GM12878 (cell line): ENCODE measurements at regions not wholly inside any gene's neighbourhood (a gene's known extent, or its start where the extent isn't known, plus 50 kb on each side); places are given as distances from the start of the nearest gene placed in this dataset.

ENCODE experiments used
- ATAC-seq: fragments of 200-7000 bp; cut with Tn5 transposase; 3 replicates; pipeline ENCODE4 v1.9.1; 2020; ENCODE audit warnings: mild to moderate bottlenecking, moderate library complexity
- BruUV-seq: library from RNA; stranded (reverse); fragments of 400-500 nt; replicated peaks from 2 replicates; lab custom pipeline; 2021; lab: Mats Ljungman, UMichigan
- CTCF ChIA-PET: fragments of 300-600 bp; sonication (Branson Sonifier 250); formaldehyde crosslinking; extraction: SDS; loops from one replicate; lab custom pipeline; 2021; ENCODE audit warnings: inconsistent platforms; lab: Yijun Ruan, JAX
- POLR2A ChIA-PET: fragments of 350-600 bp; formaldehyde crosslinking; extraction: SDS; loops from one replicate; lab custom pipeline; 2021; ENCODE audit warnings: inconsistent platforms; lab: Charles Lee
- RAD21 ChIA-PET: fragments of 300-600 bp; sonication (Branson Sonifier 250); formaldehyde crosslinking; loops from one replicate; lab custom pipeline; 2023; ENCODE audit warnings: antibody characterized with exemption; ENCODE audit not compliant: unreplicated experiment; lab: Charles Lee
- SMC1A ChIA-PET: fragments of 300-600 bp; sonication (Branson Sonifier 250); formaldehyde crosslinking; loops from one replicate; lab custom pipeline; 2023; ENCODE audit not compliant: unreplicated experiment, uncharacterized antibody; lab: Charles Lee
- DNase-seq: peaks from one replicate; pipeline ENCODE4 v3.0.0-alpha.2; 2011; ENCODE audit warnings: low read depth, low spot score
- FAIRE-seq: peaks from 3 replicates; lab custom pipeline; 2011; peaks lifted over from hg19 to GRCh38; lab: Jason Lieb, UNC
- H2AFZ ChIP-seq: 2 replicates; pipeline ENCODE4 v1.6.0; 2011; ENCODE audit warnings: low read depth, low read length, control low read depth; ENCODE audit not compliant: control insufficient read depth
- H3K27ac ChIP-seq: 2 replicates; pipeline ENCODE4 v1.5.1; 2011; ENCODE audit warnings: control low read depth; ENCODE audit not compliant: control insufficient read depth, insufficient read depth
- H3K27me3 ChIP-seq, 2 experiments: replicated peaks in 1 of 2; 2 replicates each; pipeline versions ENCODE4 v1.6.0 to v1.6.1; 2011; ENCODE audit warnings: low read length in 1 of 2; ENCODE audit not compliant: control insufficient read depth in 2 of 2, insufficient read depth in 2 of 2
- H3K36me3 ChIP-seq, 2 experiments: 2 replicates each; pipeline ENCODE4 v1.5.1; 2011; ENCODE audit warnings: low read length in 1 of 2; ENCODE audit not compliant: control insufficient read depth in 2 of 2, insufficient read depth in 2 of 2
- H3K4me1 ChIP-seq: 2 replicates; pipeline ENCODE4 v1.6.1; 2011; ENCODE audit warnings: mild to moderate bottlenecking, low read length, moderate library complexity, mixed read lengths; ENCODE audit not compliant: control insufficient read depth, insufficient read depth
- H3K4me2 ChIP-seq: 2 replicates; pipeline ENCODE4 v1.6.0; 2011; ENCODE audit warnings: control low read depth; ENCODE audit not compliant: control insufficient read depth, insufficient read depth
- H3K4me3 ChIP-seq: fragments of 200-600 bp; sonication (generic); 2 replicates; pipeline ENCODE4 v1.5.1; 2016
- H3K79me2 ChIP-seq: 2 replicates; pipeline ENCODE4 v1.6.0; 2011; ENCODE audit warnings: low read length; ENCODE audit not compliant: control insufficient read depth, insufficient read depth
- H3K9ac ChIP-seq: 2 replicates; pipeline ENCODE4 v1.8.0; 2011; ENCODE audit warnings: low read length, control low read depth, mixed read lengths; ENCODE audit not compliant: control insufficient read depth, insufficient read depth
- H3K9me3 ChIP-seq: replicated peaks from 3 replicates; pipeline ENCODE4 v1.5.1; 2011; ENCODE audit warnings: mild to moderate bottlenecking, low read length; ENCODE audit not compliant: control insufficient read depth, insufficient read depth
- H4K20me1 ChIP-seq: 2 replicates; pipeline ENCODE4 v1.6.0; 2011; ENCODE audit not compliant: control insufficient read depth, insufficient read depth
- GABPA ChIP-seq: IDR thresholded peaks from 2 replicates; pipeline ENCODE4 v1.6.1; 2014; ENCODE audit warnings: antibody characterized with exemption, low read depth, mild to moderate bottlenecking, inconsistent platforms
- MAX ChIP-seq: IDR thresholded peaks from 2 replicates; pipeline ENCODE4 v1.6.1; 2012; ENCODE audit warnings: low read depth, low read length, improper control_type of control experiment
- POLR2A ChIP-seq: IDR thresholded peaks from 2 replicates; pipeline ENCODE4 v1.6.1; 2011; ENCODE audit warnings: low read depth, mild to moderate bottlenecking, low read length
- POLR2AphosphoS2 ChIP-seq: IDR thresholded peaks from 2 replicates; pipeline ENCODE4 v1.6.1; 2011; ENCODE audit warnings: low read depth, mild to moderate bottlenecking, low read length, improper control_type of control experiment, moderate library complexity
- RUNX3 ChIP-seq: IDR thresholded peaks from 2 replicates; pipeline ENCODE4 v1.6.1; 2012; ENCODE audit warnings: low read length, inconsistent platforms
- TAF1 ChIP-seq: IDR thresholded peaks from 2 replicates; pipeline ENCODE4 v1.6.1; 2011; ENCODE audit warnings: mild to moderate bottlenecking, low read depth, low read length, borderline replicate concordance
- ZBTB11 ChIP-seq: fragments of 450-650 bp; formaldehyde crosslinking; IDR thresholded peaks from 2 replicates; pipeline ENCODE4 v1.5.0; 2022; ENCODE audit warnings: mild to moderate bottlenecking, missing genetic modification characterization
- ZNF384 ChIP-seq: IDR thresholded peaks from 2 replicates; pipeline ENCODE4 v1.6.1; 2012; ENCODE audit warnings: low read depth, mild to moderate bottlenecking, low read length, improper control_type of control experiment, borderline replicate concordance
- WGBS: methylation state at CpG from one replicate; pipeline ENCODE4 v1.1.6; 2016; ENCODE audit warnings: low lambda C conversion rate; ENCODE audit not compliant: insufficient replicate concordance, insufficient coverage; ENCODE audit errors: missing lambda C conversion rate; 5-methylcytosine and 5-hydroxymethylcytosine counted together
- in situ Hi-C: fragments of 300-500 bp; cut with MboI; formaldehyde crosslinking; loops from 9 replicates; pipeline ENCODE4 v1.14.3; 2018; ENCODE audit warnings: mixed read lengths
- intact Hi-C: fragments of 100-400 bp; cut with micrococcal nuclease; formaldehyde crosslinking; loops from one replicate; pipeline ENCODE4 v1.14.2; 2022; ENCODE audit not compliant: unreplicated experiment

GRCh38 chr20:60138256-60139220 is 180.3 kb downstream of the CDH26 start:
- no peak for DNase-seq
- ChIA-PET POLR2A (interaction anchor here (0.9 kb wide), 1 partner anchor 27 kb away, joined by 3 read pairs; no protein-coding TSS in a partner anchor), RAD21 (interaction anchor here (0.7 to 1.8 kb wide), 9 partner anchors 8 to 978 kb away, joined by 3 to 8 read pairs (median 4); partner anchors contain the start of genes FAM217B and PPP1R3D), SMC1A (interaction anchor here (0.6 to 2.6 kb wide), 11 partner anchors 8 to 124 kb away, joined by 3 to 15 read pairs (median 5); no protein-coding TSS in a partner anchor)
- peak overlapping the region; percentile 54 for H3K4me2 ChIP-seq
- ATAC-seq: no peak
- H3K4me3 ChIP-seq: peak overlapping the region; percentile 67
- TF ChIP-seq ZNF384 (no peak), GABPA (peak; percentile 86), POLR2A (peak; percentile 59), MAX (no peak), ZBTB11 (CRISPR knock-in tag) (peak; percentile 73), POLR2AphosphoS2 (no peak), RUNX3 (peak; percentile 46), TAF1 (peak; percentile 63; the same call in 1 of the 2 replicates)
- TF ChIP-seq, all 136 proteins: peak for 5
- H3K36me3 ChIP-seq: no peaks in the 10 kb centered on the region
- H3K79me2 ChIP-seq: no peaks in the 10 kb centered on the region
- WGBS: 53% methylated on average over 39 of the region's 39 CpGs
- H3K9ac ChIP-seq: peak overlapping the region; percentile 30; the same call in 1 of the 2 replicates
- no TSS peak for BruUV-seq
- FAIRE-seq: no peak
- CTCF ChIA-PET: interaction anchor here (0.6 to 2.7 kb wide), 22 partner anchors 8 to 1090 kb away, joined by 3 to 29 read pairs (median 3); no protein-coding TSS in a partner anchor
- in situ Hi-C loops: no loop called here
- no peaks in the 10 kb centered on the region for H3K9me3 ChIP-seq
- H3K4me1 ChIP-seq: no peaks in the 10 kb centered on the region
- intact Hi-C loops: no loop called here
- H2AFZ ChIP-seq: peak overlapping the region; percentile 52
- H4K20me1 ChIP-seq: no peaks in the 10 kb centered on the region
- no peaks in the 10 kb centered on the region for H3K27me3 ChIP-seq
- no peak overlapping the region for H3K27ac ChIP-seq
